NCI-H2029 (cell line): ENCODE measurements at regions not wholly inside any gene's neighbourhood (a gene's known extent, or its start where the extent isn't known, plus 50 kb on each side); places are given as distances from the start of the nearest gene placed in this dataset.

ENCODE experiments used
- DNase-seq: peaks from one replicate; lab custom pipeline; 2025; lab: John Stamatoyannopoulos, UW

DNA sequence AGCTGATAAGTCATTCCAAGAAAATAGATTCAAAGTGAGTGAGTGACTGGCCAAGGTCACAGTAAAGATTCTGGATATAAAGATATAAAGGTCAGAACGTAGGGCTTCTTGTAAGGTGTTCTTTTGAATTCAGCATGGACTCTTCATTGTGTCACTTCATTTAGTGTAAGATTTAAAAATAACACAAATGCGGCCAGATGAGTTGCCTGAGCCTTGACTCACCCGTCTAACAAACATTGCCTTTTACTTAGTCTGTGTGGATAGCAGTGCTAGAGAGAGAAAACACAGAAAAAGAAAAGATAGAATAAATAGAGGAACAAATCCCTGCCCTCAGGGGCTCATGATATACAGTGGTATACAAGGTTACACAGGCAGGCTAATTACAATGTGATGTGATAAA, 223.4 kb downstream of the PLPP3 start:
- DNase-seq, result no peak

DNA sequence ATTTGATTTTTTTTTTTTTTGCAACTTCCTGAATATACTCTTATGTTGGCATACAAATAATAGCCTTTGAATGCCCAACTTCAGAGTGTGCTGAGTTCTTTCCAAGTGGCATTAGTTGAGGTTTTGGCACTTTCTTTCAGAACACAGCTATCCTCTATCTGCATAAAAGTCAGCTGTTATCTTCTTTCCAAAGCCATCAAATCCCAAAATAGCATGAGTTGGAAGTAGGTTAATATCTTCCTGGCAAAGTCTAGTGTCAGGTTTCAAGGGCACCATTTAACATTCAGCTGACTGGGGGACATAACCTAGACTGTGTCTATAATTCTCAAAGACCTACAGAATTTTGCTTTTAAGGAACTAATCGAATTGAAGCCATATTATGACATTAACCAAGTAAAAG, 223.9 kb downstream of the PLPP3 start:
- peak; percentile 21 for DNase-seq

DNA sequence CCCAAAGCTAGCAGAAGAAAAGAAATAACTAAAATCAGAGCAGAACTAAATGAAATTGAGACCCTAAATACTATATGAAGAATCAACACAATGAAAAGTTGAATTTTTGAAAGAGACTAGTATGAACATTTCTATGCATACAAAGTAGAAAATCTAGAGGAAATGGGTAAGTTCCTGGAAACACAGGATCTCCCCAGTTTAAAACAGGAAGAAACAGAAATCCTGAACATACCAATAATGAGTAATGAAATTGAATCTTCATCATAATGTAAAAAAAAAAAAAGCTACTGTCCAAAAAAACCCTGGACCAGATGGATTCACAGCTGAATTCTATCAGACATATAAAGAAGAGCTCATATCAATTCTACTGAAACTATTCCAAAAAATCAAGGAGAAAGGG, 233.5 kb downstream of the PLPP3 start:
- DNase-seq, result no peak

DNA sequence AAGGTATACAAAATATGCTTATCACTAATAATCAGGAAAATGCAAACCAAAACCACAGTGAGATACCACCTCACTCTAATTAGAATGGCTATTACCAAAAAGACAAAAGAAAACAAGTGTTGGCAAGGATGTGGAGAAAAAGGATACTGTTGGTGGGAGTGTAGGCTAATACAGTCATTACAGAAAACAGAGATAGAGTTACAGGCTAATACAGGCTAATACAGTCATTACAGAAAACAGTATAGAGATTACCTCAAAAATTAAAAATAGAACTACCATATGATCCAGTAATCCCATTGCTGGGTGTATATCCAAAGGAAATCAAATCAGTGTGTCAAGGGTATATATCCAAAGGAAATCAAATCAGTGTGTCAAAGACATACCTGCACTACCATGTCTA, 238.4 kb downstream of the PLPP3 start:
- DNase-seq, result no peak

DNA sequence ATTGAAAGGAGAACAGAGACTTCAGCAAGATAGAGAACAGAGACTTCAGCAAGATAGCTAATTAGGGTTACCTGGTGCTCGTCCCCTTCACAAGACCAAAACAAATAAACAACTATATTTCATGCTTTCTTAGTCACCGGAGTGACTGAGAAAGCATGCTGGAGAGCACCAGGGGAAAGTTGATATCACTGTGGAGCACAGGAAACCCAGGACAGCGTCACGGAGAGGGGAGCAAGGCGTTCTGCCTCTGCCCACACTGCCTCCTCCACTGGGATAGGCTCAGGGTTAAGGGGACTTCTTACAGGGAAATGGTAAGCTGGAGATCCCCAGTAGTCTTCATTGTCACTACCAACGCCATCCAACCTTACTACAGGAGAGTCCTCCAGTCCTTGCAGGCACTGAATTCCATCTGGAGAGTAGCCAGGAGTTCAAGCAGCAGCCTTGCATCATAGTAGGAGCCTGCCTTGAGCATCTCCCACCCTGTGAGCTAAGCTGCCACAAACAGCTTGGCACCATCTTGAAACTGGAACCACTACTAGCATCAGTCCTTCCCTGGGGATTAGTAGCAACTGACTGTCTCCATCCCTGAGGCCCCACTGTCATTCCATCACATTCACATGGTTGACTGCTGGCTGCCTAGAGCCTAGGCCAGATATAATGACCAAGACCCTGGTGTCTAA, 239.4 kb downstream of the PLPP3 start:
- DNase-seq, result peak; percentile 67

DNA sequence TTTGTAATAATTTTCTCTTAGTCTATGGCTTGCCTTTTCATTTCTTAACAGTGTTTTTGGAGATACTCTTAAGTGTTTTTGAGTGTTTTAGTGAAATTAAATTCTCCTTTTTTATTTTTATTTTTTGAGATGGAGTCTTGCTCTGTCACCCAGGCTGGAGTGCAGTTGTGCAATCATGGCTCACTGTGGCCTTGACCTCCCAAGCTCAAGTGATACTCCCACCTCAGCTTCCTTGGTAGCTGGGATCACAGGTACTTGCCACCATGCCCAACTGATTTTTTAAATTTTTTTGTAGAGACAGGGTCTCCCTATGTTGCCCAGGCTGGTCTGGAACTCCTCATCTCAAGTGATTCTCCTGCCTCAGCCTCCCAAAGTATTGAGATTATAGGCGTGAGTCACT, 240.3 kb downstream of the PLPP3 start:
- no peak for DNase-seq

DNA sequence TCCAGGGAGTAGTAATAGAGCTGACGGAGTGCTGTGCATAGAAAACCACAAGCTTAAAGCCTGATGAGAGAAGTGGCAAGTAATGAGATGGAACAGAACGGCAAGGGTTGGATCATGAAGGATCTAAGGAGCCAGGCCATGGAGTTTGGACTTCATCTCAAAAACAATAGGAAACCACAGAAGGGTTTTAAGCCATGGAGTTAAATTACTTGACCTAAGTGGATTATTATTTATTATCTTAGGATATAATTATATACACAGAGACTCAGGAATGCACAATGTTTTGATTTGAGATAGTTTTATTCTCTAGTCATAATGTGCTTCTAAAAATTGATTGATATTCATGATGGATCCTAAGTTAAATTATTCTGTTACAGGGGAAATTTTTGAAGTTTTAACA, 242.4 kb downstream of the PLPP3 start:
- no peak for DNase-seq

DNA sequence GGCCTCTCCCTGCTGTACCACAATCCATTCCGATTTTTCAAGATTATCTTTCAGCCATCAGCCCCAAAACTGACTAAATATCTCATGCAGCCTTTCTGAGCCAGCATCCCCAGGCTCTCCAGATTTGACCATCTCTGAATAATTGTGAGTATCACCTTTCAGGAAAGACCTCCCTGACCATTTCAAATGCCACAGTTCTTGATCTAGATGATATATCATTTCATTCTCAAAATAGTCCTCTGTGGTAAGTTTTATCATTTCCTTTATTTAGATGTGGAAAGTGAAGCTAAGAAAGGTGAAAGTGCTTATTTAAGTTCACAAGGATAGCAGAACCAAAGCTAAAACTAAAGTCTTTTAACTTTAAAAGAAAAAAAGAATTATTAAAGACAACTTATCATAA, 244.0 kb downstream of the PLPP3 start:
- no peak for DNase-seq

DNA sequence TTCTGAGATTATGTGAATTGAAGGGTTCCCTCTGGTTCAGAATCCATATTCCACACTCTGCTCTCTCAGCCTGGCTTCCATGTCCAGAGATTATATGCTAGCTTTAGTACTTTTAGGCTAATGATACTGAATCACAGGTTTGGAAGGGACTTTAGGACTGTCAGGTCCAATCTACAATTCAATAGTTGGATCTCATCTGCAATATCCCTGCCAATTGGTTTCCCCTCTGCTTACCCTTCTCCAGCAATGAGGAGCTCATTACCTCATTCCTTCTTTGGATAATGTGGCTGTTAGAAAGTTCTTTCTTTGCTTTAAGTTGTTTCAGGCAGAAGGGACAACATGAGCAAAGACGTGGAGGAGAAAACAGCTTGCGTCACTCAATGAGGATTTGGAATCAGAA, 245.3 kb downstream of the PLPP3 start:
- DNase-seq, result no peak

DNA sequence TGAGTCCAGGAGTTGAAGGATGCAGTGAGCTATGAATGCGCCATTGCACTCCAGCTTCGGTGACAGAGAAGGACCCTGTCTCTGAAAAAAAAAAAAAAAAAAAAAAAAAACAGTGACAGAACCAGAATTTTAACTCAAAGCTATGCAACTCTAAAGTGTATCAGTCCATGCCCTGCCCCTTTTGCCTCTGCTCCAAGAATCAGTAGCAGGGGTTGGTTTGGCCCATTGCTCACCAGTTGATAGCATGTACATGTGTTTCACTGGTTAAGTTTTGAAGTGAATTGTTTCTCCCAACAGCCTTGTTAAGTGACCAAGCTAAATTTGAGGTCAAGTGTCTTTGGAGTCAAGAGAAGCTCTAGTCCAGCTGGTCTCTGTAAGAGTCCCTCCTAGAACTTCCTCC, 245.9 kb downstream of the PLPP3 start:
- DNase-seq, result no peak

DNA sequence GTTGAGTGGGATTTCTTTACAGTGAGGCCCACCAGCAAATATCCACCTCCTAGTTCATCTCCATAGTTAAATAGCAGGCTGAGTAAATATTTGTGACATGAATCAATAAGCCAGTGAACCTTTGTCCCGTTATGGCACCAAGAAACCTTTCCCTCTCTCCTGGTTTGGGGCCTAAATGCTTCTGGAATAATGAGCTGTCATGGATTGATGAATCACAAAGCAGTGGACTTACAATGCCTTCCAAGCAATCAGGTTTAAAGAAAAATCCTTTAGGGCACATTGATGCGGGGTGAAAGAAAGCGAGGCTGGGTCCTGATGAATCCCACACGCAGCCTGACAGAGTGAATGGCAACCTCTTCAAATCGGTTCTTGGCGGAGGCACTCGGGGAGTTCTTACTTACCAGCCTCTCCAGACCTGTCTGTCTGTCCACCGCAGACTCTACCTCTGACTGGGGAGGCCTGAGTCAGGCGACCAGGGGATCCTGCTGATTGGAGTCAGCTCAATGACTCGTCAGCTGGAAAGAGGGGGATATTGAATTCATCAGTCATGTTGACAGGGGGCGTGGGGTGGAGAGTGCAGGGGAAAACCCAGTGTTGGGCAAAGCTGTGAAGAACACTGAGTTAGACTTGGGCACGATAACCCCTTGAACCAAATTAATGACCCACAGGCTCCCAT, 247.3 kb downstream of the PLPP3 start:
- DNase-seq, result no peak

DNA sequence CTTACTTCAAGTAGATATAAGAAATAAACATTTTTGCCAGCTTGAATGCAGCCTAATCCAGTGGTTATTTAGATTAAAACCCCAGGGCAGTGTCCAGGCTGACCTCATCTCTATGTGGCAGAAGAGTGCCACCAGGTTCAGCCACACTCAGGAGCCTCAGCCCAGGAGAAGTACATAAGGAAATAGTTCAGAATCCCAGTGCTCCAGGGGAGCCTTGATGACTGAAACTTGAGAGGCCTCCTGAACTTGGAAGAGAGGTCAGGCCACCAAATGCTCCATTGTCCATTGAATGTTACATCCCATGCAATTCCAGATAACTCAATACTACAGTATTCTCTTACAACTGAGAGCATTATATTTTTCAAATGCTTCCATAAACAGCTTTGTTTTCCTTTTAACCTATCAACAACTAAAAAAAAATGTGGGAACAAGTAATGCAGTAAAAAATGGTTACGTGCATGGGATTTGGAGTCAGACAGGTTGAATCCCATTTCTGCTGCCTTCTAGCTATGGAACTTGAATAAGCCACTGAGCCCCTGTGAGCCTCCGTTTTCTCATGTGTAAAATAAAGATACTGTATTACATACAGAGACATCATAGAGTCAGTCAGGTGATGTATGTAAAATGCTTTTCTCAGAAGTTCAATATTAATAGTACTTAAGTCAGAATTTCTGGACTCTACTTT, 248.0 kb downstream of the PLPP3 start:
- DNase-seq, result no peak

DNA sequence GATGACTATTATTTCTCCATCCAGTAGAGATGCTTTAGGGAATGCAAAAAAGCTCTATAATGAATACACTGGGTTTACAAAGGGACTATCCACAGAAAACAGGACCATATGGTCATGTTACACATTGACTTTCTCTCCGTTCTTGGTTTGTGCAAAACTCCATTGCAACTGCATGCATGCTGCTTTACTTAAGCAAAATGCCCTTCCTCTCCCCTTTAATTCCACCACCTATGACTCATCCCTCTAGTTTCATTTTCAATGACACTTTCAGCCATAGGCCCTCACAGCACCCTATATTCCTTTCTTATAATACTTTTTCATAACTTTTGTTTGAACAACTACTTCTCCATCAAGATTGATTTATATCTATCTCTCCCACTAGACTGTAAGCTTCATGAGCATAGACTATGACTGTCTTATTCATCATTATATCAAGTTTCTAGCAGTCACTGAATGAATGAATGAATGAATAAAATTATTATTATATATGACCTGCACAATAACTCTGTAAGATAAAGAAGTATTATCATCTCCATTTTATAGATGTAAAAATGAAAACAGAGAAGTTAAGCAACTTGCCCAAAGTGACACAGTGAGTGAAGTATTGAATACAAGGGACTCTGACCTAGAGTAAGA, 248.9 kb downstream of the PLPP3 start:
- DNase-seq, result no peak

DNA sequence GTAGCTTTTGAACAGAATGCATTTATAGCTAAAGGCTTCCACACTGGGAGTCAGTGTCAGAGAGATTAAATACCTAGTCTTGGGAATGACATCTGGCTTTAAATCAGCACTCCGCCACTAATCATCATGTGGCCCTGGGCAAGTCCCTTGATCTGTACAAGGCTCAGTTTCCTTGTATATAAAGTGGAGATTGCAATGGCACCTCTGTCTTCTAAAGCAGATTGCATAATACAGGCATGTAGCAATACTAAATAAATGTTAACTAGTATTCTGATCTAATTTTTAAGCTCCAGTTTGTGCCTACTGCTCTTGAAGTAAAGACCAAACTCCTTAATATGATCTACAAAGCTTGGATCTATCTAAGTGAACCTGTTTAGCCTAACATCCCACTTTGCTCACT, 249.4 kb downstream of the PLPP3 start:
- no peak for DNase-seq

DNA sequence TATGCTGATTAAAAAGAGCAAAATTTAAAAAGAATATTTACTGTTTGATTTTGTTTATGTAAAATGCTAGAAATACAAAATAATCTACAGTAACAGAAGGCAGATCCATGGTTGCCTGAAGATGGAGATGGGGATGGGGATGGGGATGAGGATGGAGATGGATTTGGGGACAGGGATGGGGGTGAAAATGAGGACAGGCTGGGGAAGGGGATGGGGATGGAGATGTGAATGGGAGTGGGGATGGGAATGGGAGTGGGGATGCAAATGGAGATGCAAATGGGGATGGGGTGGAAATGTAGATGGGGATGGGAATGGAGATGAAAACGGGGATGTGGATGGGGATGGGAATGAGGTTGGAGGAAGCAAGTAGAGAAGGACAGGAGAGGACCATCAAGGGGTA, 252.2 kb downstream of the PLPP3 start:
- no peak for DNase-seq

DNA sequence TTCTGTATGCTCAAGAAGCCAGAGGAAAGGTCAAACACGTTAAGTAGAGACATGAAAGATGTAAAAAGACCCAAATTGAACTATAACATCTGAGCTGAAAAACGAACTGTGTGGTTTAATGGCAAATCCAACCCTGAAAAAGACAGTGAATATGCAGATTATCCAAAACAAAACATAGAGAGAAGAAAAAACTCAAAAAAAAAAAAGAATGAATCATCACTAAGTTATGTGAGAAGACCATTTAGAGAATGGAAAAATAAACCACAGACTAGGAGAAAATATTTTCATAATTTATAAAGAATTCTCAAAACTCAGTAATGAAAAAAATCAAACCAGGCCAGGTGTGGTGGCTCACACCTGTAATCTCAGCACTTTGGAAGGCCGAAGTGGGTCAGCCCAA, 253.3 kb downstream of the PLPP3 start:
- DNase-seq, result no peak

DNA sequence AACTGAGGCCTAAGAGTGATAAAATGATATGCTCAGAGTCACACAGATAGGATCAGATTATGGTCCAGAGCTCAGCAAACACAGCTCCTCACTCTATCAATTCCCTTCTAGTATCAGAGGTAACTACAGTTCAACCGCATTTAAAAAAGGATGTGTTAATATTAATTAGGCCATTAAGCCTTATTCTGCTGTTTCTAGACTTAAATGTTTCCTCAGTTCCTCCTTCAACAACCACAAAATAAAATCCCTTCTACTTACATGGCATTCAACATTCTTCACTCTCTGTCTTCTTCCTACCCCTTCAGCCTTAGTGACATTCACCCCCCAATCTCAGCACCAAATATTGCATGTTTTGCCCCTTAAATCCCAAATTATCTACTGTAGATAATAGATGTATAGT, 254.9 kb downstream of the PLPP3 start:
- no peak for DNase-seq

DNA sequence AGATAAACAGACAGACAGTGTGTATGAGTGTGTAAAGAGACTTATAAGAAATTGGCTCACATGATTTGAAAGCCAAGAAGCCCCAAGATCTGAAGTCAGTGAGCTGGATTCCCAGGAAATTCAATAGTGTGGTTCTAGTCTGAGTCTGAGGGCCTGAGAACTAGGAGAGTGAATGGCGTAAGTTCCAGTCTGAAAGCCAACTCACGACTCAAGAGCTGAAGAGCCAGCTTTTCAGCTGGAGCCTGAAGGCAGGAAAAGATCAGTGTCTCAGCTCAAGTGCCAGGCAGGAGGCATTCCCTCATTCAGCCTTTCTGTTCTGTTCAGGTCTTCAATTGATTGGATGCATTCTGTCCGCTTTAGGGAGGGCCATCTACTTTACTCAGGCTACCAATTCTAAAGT, 257.2 kb downstream of the PLPP3 start:
- no peak for DNase-seq

DNA sequence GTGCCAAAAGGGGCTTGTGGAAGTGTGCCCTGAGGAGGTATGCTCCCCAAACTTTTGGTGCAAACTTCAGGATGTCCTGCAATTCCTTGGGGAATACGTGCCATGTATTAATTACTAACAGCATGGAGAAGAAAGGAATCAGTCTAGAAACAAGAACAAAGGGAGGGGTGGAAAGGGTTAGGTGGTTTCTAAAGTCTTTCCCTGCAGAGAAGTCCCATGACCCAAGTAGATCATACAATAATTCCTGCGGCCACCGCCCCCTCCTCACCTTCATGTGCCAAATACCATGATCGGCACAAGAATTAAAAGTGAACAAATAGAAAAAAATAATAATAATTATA, 258.2 kb downstream of the PLPP3 start:
- no peak for DNase-seq

DNA sequence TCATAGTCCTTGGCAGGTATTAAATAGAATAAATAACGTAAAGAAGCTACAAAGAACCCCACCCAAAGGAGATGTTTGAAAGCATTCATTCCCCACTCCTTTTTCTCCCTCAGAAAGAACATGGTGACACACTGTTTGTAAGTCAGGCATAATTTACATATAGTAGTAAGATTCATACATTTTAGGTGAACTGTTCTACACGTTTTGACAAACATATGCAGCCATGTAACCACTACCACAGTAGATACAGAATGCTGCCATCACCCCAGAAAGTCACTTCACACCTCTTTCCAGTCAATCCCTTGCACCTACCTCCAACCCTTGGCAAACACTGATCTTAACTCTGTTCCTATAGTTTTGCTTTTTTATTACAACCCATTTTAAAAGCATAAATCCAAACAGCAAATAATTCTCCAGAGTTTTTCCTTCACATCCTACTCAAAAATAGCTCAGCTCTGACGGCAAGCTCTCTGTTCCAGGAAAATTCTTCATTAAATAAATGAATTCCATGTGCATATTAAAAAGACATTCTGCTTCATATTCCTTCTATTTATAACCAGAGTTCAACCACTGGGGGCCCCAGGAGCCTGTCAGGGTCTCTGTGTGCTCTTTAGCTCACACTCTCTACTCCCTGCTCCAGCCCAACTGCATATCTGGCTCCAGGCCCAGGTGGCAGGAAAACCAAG, 258.8 kb downstream of the PLPP3 start:
- DNase-seq, result no peak

DNA sequence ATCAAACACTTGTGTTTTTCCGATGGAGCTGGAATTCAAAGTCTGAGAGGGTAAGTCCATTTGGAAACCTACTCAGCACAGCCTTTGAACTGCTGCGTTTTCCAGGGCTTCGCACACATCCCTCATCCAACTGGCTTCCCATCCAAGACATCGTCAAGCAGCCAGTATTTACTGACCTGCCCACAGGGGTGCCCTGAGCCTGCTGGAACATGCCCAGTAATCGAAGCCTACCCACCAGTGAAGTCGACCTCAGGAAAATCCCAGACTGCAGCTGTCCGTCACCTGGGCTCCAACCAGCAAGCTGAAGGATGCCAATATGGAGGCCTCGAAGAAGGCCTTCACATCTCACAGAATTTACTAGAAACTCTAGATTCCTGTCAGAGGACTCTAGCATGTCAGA, 261.6 kb downstream of the PLPP3 start:
- DNase-seq, result no peak

DNA sequence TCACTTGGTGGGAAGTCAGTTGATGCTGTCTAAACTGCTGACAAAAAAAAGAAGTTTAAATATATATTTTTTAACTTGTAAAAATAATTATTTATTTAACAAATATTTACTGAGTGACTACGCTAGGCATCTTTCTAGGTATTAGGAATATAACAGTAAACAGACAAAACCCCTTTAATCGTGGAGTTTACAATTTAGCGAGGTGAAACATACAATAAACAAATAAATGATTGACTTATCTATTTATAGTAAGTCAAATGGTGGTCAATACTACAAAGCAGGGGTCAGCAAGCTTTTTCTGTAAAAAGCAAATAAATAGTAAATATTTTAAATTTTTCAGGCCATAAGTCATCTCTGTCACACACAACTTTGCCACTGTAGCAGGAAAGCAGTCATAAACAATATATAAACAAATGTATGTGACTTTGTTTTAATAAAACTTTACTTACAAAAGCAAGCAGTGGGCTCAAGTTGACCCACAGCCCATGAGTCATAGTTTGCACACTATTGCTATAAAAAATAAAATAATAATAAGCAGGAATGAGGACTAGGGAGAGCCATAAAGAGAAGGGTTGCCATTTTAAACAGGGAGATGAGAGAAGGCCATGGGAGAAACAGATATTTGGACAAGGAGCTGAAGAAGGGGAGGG, 263.9 kb downstream of the PLPP3 start:
- no peak for DNase-seq
